HG02885 (cell line): ENCODE measurements at regions not wholly inside any gene's neighbourhood (a gene's known extent, or its start where the extent isn't known, plus 50 kb on each side); places are given as distances from the start of the nearest gene placed in this dataset.
"Not testable (repeated sequence)": the region's sequence is repeated elsewhere in the genome, so short reads cannot be mapped to it uniquely, and the experiment has no call there.

Experiments
- ATAC-seq: cut with Tn5 transposase; IDR thresholded peaks from one replicate; pipeline ENCODE4 v1.9.1; 2021; ENCODE audit warnings: mild to moderate bottlenecking; ENCODE audit not compliant: unreplicated experiment, poor library complexity

GRCh38 chr9:108043585-108043984 lies 554.0 kb upstream of the KLF4 start:
- ATAC-seq = no peak

GRCh38 chr9:108041551-108041950 lies 552.0 kb upstream of the KLF4 start:
- ATAC-seq = no peak

GRCh38 chr9:108040783-108041182 lies 551.2 kb upstream of the KLF4 start:
- ATAC-seq = no peak

- ATAC-seq = no peak
Measured at GRCh38 chr9:108039493-108039892, 549.9 kb upstream of the KLF4 start.

GRCh38 chr9:108039012-108039411 lies 549.4 kb upstream of the KLF4 start:
- ATAC-seq = no peak

GRCh38 chr9:108035487-108035886 lies 545.9 kb upstream of the KLF4 start:
- no peak for ATAC-seq

GRCh38 chr9:108033976-108034964 lies 544.7 kb upstream of the KLF4 start:
- ATAC-seq = no peak

- not testable (repeated sequence) for ATAC-seq
Measured at GRCh38 chr9:108032079-108032478, 542.5 kb upstream of the KLF4 start.

GRCh38 chr9:108031221-108031620 lies 541.7 kb upstream of the KLF4 start:
- ATAC-seq = not testable (repeated sequence)

GRCh38 chr9:108026718-108027117 lies 537.1 kb upstream of the KLF4 start:
- ATAC-seq = not testable (repeated sequence)

GRCh38 chr9:108024604-108025003 lies 535.0 kb upstream of the KLF4 start:
- ATAC-seq = no peak

- no peak for ATAC-seq
Measured at GRCh38 chr9:108022246-108022935, 532.8 kb upstream of the KLF4 start.

GRCh38 chr9:108021096-108021710 lies 531.6 kb upstream of the KLF4 start:
- ATAC-seq = no peak

- no peak for ATAC-seq
Measured at GRCh38 chr9:108019821-108020220, 530.3 kb upstream of the KLF4 start.

GRCh38 chr9:108017671-108018070 lies 528.1 kb upstream of the KLF4 start:
- no peak for ATAC-seq

GRCh38 chr9:108016446-108016845 lies 526.9 kb upstream of the KLF4 start:
- no peak for ATAC-seq

- no peak for ATAC-seq
Measured at GRCh38 chr9:108015690-108016089, 526.1 kb upstream of the KLF4 start.

GRCh38 chr9:108014353-108014752 lies 524.8 kb upstream of the KLF4 start:
- no peak for ATAC-seq

- ATAC-seq = no peak
Measured at GRCh38 chr9:108012886-108013665, 523.5 kb upstream of the KLF4 start.

GRCh38 chr9:108012405-108012804 lies 522.8 kb upstream of the KLF4 start:
- ATAC-seq = no peak
